GM19035 (cell line): ENCODE measurements at regions not wholly inside any gene's neighbourhood (a gene's known extent, or its start where the extent isn't known, plus 50 kb on each side); places are given as distances from the start of the nearest gene placed in this dataset.

Experiments used
- ATAC-seq: cut with Tn5 transposase; IDR thresholded peaks from one replicate; pipeline ENCODE4 v1.9.1; 2021; ENCODE audit not compliant: unreplicated experiment

- ATAC-seq: no peak
Measured at GRCh38 chr1:181423301-181423918, 59.9 kb upstream of the CACNA1E start.

GRCh38 chr1:181424786-181425403 is 58.4 kb upstream of the CACNA1E start:
- ATAC-seq: peak; percentile 51

GRCh38 chr1:181425566-181425965 is 57.8 kb upstream of the CACNA1E start:
- ATAC-seq: no peak

- no peak for ATAC-seq
Measured at GRCh38 chr1:181429462-181429861, 53.9 kb upstream of the CACNA1E start.

- peak; percentile 74 for ATAC-seq
Measured at GRCh38 chr1:181430015-181430885, 53.1 kb upstream of the CACNA1E start.
